ENCODE measurements at regions not wholly inside any gene's neighbourhood (a gene's known extent, or its start where the extent isn't known, plus 50 kb on each side); places are given as distances from the start of the nearest gene placed in this dataset.

DNA sequence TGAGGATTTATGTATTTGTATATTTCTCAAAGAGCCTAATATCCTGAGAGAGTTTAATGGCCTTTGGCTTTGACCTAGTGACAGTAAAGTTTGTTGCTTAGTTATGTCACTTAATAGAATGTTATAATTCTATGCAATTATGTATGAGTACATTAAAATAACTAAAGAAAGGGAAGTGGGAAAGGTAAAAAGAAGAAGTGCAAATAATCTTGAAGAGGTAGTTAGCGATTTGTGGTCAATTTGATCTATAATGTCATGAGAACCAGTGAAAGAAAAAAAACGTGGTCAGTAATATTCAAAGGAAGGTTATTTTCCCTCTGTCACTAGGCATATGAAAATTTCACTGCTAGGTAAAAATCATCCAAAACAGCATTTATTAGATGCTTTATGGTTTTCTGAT is 143.4 kb upstream of the LSM8 start:
- TF ChIP-seq, protein P1, sequence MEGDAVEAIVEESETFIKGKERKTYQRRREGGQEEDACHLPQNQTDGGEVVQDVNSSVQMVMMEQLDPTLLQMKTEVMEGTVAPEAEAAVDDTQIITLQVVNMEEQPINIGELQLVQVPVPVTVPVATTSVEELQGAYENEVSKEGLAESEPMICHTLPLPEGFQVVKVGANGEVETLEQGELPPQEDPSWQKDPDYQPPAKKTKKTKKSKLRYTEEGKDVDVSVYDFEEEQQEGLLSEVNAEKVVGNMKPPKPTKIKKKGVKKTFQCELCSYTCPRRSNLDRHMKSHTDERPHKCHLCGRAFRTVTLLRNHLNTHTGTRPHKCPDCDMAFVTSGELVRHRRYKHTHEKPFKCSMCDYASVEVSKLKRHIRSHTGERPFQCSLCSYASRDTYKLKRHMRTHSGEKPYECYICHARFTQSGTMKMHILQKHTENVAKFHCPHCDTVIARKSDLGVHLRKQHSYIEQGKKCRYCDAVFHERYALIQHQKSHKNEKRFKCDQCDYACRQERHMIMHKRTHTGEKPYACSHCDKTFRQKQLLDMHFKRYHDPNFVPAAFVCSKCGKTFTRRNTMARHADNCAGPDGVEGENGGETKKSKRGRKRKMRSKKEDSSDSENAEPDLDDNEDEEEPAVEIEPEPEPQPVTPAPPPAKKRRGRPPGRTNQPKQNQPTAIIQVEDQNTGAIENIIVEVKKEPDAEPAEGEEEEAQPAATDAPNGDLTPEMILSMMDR (IDR thresholded peaks at IDR 0.05) = no peak
- TF ChIP-seq POLR2A (IDR thresholded peaks at IDR 0.05) = no peak
